ENCODE measurements at regions not wholly inside any gene's neighbourhood (a gene's known extent, or its start where the extent isn't known, plus 50 kb on each side); places are given as distances from the start of the nearest gene placed in this dataset.

DNA sequence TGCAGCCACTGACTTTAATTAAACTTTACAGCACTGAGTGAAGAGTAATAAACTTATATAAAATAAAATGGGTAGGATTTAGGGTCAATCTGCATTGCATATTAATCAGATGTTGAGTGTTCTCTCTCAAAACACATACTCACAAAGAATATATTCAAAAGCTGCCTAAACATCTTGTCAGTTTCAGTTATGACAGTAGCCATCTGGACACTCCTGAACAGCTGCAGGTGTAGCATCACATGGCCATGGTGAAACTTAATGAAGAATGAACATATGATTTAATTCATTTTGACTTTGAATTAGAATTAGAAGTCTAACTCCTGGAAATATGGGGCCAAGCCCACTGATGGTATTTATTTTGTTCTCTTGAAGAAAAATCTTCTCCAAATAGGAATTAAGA, 684.3 kb upstream of the RAG2 start (continued):
- TF ChIP-seq, protein P1, sequence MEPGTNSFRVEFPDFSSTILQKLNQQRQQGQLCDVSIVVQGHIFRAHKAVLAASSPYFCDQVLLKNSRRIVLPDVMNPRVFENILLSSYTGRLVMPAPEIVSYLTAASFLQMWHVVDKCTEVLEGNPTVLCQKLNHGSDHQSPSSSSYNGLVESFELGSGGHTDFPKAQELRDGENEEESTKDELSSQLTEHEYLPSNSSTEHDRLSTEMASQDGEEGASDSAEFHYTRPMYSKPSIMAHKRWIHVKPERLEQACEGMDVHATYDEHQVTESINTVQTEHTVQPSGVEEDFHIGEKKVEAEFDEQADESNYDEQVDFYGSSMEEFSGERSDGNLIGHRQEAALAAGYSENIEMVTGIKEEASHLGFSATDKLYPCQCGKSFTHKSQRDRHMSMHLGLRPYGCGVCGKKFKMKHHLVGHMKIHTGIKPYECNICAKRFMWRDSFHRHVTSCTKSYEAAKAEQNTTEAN (CRISPR knock-in tag; IDR thresholded peaks at IDR 0.05), result no peak
- TF ChIP-seq ZNF317 (CRISPR knock-in tag; IDR thresholded peaks at IDR 0.05; ENCODE audit: borderline replicate concordance, low read depth) (no peak), TEAD4 (CRISPR knock-in tag; IDR thresholded peaks at IDR 0.05) (no peak)

DNA sequence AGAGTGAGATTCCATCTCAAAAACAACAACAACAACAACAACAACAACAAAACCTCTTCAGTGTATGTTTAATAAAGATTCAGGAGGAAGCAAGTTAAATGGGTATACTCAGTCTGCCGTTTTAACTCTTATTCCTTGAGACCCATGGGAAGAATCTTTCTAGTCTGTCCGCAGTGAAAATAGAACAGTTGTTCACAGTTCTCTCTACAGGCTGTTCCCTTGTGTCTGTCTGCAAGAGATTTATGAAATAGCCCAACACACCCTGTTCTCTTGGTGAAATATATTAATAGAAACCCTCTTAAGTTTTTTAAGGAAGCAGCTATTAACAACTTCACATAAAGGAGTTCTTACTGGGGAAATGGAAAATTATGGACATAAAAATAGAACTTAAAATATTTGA, 682.2 kb upstream of the RAG2 start:
- Mint-ChIP-seq H3K9me3 (peaks cover 86% of the 10 kb centered on the region), H3K36me3 (peaks cover 70% of the 10 kb centered on the region), H3K27ac (no peak overlapping the region), H3K4me3 (no peak overlapping the region), H3K4me1 (no peaks in the 10 kb centered on the region), H3K27me3 (ENCODE audit: low read depth) (peaks cover 3% of the 10 kb centered on the region)
- ChIA-PET POLR2A (no interaction called here), CTCF (no interaction called here)
- DNase-seq (ENCODE audit: low spot score) (no peak), ATAC-seq (no peak)
- TF ChIP-seq GRHL2 (CRISPR knock-in tag; IDR thresholded peaks at IDR 0.05; ENCODE audit: insufficient replicate concordance, severe bottlenecking) (no peak), MYBL2 (CRISPR knock-in tag; IDR thresholded peaks at IDR 0.05) (no peak), SP1 (CRISPR knock-in tag; conservative IDR thresholded peaks at IDR 0.05) (no peak), FOXP1 (CRISPR knock-in tag; IDR thresholded peaks at IDR 0.05; ENCODE audit: borderline replicate concordance) (no peak), EMX1 (CRISPR knock-in tag; IDR thresholded peaks at IDR 0.05) (no peak), NR1H2 (CRISPR knock-in tag; IDR thresholded peaks at IDR 0.05) (no peak), SMAD3 (CRISPR knock-in tag; IDR thresholded peaks at IDR 0.05; ENCODE audit: borderline replicate concordance) (no peak), ZNF138 (CRISPR knock-in tag; conservative IDR thresholded peaks at IDR 0.05) (no peak), NR3C1 (CRISPR knock-in tag; conservative IDR thresholded peaks at IDR 0.05; ENCODE audit: low read depth) (no peak)
- TF ChIP-seq, protein P2, sequence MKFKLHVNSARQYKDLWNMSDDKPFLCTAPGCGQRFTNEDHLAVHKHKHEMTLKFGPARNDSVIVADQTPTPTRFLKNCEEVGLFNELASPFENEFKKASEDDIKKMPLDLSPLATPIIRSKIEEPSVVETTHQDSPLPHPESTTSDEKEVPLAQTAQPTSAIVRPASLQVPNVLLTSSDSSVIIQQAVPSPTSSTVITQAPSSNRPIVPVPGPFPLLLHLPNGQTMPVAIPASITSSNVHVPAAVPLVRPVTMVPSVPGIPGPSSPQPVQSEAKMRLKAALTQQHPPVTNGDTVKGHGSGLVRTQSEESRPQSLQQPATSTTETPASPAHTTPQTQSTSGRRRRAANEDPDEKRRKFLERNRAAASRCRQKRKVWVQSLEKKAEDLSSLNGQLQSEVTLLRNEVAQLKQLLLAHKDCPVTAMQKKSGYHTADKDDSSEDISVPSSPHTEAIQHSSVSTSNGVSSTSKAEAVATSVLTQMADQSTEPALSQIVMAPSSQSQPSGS (CRISPR knock-in tag; IDR thresholded peaks at IDR 0.05; ENCODE audit: borderline replicate concordance, low read depth), result no peak
- TF ChIP-seq, protein P3, sequence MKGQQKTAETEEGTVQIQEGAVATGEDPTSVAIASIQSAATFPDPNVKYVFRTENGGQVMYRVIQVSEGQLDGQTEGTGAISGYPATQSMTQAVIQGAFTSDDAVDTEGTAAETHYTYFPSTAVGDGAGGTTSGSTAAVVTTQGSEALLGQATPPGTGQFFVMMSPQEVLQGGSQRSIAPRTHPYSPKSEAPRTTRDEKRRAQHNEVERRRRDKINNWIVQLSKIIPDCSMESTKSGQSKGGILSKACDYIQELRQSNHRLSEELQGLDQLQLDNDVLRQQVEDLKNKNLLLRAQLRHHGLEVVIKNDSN (CRISPR knock-in tag; IDR thresholded peaks at IDR 0.05), result no peak
- TF ChIP-seq, protein P4, sequence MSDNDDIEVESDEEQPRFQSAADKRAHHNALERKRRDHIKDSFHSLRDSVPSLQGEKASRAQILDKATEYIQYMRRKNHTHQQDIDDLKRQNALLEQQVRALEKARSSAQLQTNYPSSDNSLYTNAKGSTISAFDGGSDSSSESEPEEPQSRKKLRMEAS (CRISPR knock-in tag; IDR thresholded peaks at IDR 0.05), result no peak
- TF ChIP-seq, protein P5, sequence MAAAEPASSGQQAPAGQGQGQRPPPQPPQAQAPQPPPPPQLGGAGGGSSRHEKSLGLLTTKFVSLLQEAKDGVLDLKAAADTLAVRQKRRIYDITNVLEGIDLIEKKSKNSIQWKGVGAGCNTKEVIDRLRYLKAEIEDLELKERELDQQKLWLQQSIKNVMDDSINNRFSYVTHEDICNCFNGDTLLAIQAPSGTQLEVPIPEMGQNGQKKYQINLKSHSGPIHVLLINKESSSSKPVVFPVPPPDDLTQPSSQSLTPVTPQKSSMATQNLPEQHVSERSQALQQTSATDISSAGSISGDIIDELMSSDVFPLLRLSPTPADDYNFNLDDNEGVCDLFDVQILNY (CRISPR knock-in tag; IDR thresholded peaks at IDR 0.05), result no peak
- TF ChIP-seq, protein P6, sequence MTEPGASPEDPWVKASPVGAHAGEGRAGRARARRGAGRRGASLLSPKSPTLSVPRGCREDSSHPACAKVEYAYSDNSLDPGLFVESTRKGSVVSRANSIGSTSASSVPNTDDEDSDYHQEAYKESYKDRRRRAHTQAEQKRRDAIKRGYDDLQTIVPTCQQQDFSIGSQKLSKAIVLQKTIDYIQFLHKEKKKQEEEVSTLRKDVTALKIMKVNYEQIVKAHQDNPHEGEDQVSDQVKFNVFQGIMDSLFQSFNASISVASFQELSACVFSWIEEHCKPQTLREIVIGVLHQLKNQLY (CRISPR knock-in tag; IDR thresholded peaks at IDR 0.05), result no peak

DNA sequence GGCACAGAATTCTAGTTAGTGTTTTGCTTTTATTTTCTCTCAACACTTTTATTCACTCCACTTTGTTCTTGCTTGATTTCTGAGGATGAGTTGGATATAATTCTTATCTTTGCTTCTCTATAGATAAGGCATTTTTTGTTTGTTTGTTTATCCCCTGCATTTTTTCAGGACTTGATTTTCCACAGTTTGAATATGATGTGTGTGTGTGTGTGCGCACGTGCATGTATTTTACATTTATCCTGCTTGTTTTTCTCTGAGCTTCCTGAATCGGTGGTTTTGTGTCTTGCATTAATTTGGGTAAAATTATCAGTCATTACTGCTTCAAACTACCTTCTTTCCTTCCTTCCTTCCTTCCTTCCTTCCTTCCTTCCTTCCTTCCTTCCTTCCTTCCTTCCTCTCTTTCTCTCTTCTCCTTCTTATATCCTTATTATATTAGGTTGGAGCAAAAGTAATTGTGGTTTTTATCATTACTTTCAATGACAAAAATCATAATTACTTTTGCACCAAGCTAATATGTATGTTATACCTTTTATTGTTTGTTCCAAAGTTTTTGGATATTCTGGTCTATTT, 679.9 kb upstream of the RAG2 start:
- DNase-seq (ENCODE audit: low spot score), result no peak
- Mint-ChIP-seq H3K36me3 (peaks cover 71% of the 10 kb centered on the region), H3K27me3 (ENCODE audit: low read depth) (peaks cover 3% of the 10 kb centered on the region), H3K9me3 (peaks cover 84% of the 10 kb centered on the region), H3K4me1 (no peaks in the 10 kb centered on the region), H3K27ac (no peak overlapping the region), H3K4me3 (no peak overlapping the region)
- TF ChIP-seq CBFB (CRISPR knock-in tag; IDR thresholded peaks at IDR 0.05; ENCODE audit: low read depth), result no peak
- TF ChIP-seq, protein P7, sequence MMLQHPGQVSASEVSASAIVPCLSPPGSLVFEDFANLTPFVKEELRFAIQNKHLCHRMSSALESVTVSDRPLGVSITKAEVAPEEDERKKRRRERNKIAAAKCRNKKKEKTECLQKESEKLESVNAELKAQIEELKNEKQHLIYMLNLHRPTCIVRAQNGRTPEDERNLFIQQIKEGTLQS (CRISPR knock-in tag; conservative IDR thresholded peaks at IDR 0.05), result no peak
- TF ChIP-seq NFE2L1 (CRISPR knock-in tag; IDR thresholded peaks at IDR 0.05), result no peak
- TF ChIP-seq, protein P1 (CRISPR knock-in tag; IDR thresholded peaks at IDR 0.05), result no peak
- TF ChIP-seq NFYB (CRISPR knock-in tag; conservative IDR thresholded peaks at IDR 0.05; ENCODE audit: low read depth), result no peak
- TF ChIP-seq CREM (CRISPR knock-in tag; IDR thresholded peaks at IDR 0.05), result no peak
- CTCF ChIA-PET, result no interaction called here
- no peak for ATAC-seq
- POLR2A ChIA-PET, result no interaction called here

Data from WTC11 (cell line).